Daoy (cell line): ENCODE measurements at regions not wholly inside any gene's neighbourhood (a gene's known extent, or its start where the extent isn't known, plus 50 kb on each side); places are given as distances from the start of the nearest gene placed in this dataset.

ENCODE experiments used
- DNase-seq: peaks from one replicate; pipeline ENCODE4 v3.0.0-alpha.2; 2015; ENCODE audit warnings: low read depth

DNA sequence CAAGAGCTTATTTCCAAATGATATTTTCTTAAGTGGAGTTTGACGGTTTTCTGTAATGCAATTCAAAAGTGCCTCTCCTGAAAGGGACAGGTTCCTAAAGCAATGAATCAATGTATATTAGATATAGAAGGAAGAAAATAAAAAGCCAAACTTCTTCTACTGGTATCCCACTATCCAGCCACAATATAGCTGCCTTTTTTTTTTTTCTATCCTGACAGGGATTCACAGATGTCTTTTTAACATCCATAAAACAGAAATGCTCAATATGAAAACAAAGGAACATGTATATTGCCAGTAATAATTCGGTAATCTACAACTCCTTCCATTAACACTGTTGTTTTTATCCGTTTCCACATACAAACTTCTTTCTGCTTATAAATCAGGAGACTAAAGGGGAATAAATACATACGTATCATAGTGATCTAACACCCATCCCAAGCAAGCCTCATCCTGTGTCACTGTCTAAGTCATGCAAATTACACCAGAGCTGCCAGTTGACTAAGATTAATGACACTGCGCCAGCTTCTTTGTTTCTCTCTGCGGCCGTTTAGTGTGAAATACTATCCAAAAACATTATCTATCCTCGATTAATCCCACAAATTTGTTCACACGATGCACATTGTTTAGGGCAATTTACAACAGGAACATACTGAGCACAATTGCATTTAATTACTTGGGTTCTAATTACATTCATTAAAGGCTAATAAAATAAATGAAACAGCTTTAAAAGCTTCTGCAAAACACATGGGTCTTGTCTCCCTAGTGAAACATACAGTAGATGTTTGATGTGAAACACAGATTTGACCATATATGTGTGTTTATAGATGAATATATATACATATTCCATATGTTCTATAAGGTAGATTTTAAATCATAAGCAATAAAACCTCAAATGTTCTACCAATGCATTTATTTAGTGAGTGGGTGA lies 51.9 kb upstream of the CDIN1 start:
- DNase-seq = no peak

DNA sequence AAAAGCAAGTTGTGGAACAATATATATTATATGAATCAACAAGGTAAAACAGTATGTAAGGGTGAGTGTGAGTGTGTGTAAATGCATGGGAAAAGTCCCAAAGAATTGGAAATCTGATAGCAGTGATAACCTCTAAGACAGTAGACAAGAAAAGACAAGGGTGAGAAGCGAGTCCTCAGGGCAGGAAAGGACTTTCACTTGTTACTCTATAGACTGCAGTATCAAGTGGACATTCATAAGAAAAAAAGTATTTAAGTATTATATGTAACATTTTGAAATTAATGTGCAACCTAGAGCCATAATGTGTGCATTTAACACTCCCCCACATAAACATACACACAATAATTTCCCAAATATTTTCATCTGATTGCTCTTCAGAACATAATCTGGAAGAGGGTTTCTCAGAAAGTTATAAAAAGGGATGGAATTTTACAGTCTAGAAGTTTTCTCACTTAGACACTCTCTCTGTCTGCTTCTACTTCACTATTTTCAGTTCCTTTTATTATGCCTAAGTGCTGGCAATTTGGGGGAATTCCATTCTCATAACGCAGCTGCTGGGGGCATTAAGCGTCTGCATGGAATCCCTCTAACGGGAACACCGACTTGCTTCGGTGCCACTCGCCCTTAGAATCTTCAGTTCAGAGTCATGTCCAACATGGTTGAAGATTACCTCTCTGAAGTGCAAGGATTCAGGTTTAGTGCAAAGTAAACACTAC lies 50.0 kb upstream of the CDIN1 start:
- DNase-seq = peak; percentile 13
